ENCODE measurements at regions not wholly inside any gene's neighbourhood (a gene's known extent, or its start where the extent isn't known, plus 50 kb on each side); places are given as distances from the start of the nearest gene placed in this dataset.

DNA sequence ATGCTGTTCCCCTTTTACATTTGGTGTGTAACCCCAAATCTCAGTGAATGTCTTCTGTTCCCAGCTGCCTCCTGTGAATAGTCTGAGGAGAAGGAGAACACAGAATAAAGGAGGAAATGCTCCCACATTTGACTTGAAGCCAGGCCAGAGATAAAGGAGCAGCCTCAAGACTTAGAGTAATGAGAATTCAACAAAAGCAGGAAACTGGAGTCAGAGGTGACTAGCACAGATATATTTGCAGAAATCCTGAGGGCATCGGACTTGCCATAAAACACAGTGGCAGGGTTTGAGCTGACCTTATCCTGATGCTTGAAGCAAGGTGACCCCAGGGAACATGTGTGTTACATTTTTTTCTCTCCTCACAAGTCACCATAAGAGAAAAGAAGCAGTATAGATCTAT, 291.4 kb upstream of the RND3 start:
- TF ChIP-seq, protein P1, sequence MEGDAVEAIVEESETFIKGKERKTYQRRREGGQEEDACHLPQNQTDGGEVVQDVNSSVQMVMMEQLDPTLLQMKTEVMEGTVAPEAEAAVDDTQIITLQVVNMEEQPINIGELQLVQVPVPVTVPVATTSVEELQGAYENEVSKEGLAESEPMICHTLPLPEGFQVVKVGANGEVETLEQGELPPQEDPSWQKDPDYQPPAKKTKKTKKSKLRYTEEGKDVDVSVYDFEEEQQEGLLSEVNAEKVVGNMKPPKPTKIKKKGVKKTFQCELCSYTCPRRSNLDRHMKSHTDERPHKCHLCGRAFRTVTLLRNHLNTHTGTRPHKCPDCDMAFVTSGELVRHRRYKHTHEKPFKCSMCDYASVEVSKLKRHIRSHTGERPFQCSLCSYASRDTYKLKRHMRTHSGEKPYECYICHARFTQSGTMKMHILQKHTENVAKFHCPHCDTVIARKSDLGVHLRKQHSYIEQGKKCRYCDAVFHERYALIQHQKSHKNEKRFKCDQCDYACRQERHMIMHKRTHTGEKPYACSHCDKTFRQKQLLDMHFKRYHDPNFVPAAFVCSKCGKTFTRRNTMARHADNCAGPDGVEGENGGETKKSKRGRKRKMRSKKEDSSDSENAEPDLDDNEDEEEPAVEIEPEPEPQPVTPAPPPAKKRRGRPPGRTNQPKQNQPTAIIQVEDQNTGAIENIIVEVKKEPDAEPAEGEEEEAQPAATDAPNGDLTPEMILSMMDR (IDR thresholded peaks at IDR 0.05): no peak

DNA sequence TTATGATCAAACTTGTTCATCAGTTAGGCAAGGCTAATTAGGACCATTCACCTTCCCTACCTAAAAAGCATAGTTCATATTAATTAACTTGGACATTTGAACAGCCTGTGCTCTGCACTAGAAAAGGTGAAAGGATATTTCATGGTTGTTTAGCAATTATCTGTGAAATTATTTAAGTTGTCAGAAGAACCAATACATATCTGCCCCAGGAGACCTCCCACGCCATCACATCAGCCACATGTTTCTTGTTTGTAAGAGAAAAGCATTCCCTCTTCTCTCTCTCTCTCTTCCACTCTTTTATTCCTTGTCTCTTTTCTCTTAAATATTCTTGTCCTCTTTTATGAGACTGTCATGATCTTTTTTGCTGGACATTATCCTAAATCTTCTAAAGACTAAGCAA, 282.0 kb upstream of the RND3 start:
- TF ChIP-seq, protein P1 (IDR thresholded peaks at IDR 0.05): no peak

DNA sequence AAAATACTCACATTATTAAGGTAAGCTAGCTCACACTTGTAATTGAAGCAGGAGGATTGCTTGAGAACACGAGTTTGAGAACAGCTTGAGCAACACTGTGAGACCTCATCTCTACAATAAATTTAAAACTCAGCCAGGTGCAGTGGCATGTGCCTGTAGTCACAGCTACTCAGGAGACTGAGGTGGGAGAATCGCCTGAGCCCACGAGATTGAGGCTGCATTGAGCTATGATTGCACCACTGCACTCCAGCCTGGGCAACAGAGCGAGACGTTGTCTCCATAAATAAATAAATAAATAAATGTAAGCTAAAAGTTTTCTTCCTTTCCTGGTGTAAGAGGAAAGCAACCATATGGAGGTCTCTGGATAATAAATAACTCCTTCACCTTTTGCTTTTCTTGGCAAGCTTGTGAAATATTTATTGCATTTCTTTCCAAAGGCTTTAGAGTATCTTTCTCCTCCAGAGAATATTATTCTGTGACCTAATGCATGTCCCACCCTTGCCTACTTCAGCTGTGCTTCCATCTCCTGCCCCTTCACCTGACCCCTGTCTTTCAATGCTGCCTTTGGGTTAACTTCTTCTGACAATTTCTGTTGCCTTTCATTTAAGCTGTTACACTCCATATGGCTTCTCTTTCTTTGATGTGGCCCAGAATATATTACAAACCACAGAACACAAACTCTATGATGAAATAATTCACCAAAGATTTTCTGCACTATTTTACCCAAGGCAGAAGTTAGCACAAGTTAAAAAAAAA, 280.7 kb upstream of the RND3 start:
- TF ChIP-seq, protein P1 (IDR thresholded peaks at IDR 0.05): no peak

DNA sequence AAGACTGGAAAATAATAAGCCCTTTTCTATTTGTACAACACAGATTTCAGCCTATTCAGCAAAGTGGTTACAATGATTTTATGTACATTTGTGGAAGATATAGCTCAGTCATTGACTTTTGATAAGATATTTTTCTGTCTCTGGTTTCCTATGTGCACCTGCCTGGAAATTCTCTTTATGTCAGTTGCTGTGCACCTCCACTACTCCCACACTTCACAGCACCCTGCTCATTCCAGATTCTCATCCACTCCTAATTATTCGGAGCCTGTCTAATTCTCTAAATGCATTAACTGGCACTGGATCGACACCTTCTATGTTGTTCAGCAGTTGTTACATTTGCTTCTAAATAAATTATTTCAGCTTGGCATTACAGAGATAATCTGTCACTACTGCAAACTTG, 275.1 kb upstream of the RND3 start:
- TF ChIP-seq, protein P1 (IDR thresholded peaks at IDR 0.05): no peak

DNA sequence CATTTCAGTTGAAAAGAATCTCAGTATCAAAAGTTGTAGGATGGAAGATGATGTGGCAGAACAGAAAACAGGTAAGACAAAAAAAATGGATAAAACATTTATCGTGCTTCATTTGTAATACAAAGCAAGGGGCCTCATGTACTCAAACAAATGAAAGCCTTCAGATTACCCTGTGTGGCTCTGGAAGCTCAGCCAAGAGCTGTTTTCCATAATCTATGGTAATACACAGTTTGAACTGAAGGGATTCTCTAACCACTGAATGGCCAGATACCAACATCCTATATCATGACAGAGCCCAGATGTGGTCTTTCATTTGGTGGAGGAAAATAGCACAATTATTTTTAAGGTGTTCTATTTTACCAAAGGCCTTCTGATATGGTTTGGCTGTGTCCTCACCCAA, 272.1 kb upstream of the RND3 start:
- TF ChIP-seq, protein P1 (IDR thresholded peaks at IDR 0.05): no peak

DNA sequence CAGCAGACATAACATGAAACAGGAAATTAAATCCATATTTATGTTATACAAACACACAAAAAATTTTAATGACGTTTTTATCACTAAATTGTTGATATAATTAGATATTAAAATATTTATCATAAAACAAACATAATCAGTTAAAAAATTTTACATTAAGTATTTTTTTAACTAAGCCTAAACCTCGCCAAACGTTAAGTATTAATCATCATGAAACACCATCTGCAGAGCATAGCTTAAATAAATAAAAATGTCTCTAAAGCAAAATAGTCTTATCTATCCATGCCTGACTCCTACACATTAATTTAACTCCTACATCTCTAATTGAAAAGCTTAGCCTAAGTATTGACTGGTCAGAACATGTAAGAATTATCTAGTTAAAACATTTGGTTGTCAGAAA, 271.6 kb upstream of the RND3 start:
- TF ChIP-seq, protein P1 (IDR thresholded peaks at IDR 0.05): no peak

DNA sequence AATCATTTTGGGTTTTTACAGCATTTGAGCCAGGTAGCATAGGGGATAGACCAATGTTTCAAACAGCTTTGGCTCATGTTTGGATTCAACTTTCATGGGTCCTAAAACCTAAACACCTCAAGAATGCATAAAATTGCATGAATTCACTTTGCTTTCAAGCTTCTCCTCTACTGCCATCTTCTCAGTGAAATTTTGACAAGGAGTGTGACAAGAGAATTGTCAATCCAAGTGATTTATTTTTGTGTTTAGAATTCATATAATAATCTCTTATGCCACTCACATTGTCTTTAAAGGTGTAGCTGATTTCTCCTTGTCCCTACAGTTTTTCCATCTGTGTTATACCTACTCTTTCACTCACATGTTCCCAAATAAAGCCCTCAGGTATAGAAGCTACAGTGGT, 264.8 kb upstream of the RND3 start:
- TF ChIP-seq, protein P1 (IDR thresholded peaks at IDR 0.05): no peak

DNA sequence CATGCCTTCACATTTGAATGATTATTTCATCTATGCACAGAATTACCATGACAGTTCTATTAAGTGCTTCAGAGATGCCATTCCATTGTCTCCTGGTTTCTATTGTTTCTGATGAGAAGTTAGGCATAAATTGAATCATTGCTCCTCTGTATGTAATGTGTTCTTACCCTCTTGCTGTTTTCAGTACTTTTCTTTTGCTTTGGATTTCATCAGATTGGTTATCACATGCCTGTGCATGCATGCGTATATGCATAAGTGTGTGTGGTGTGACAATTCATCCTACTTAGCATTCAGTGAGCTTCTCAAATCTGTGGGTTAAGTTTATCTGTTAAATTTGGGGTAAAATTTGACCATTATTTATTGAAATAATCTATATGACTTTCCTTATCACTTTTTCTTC, 263.3 kb upstream of the RND3 start:
- TF ChIP-seq, protein P1 (IDR thresholded peaks at IDR 0.05): no peak

Data from LNCAP (cell line).